PC-9 (cell line): ENCODE measurements at regions not wholly inside any gene's neighbourhood (a gene's known extent, or its start where the extent isn't known, plus 50 kb on each side); places are given as distances from the start of the nearest gene placed in this dataset.

Source experiments
- BruUV-seq: library from RNA; stranded (reverse); fragments of 400-500 nt; replicated peaks from 2 replicates; lab custom pipeline; 2021; lab: Mats Ljungman, UMichigan
- CTCF ChIA-PET: fragments of 300-600 bp; sonication (Branson Sonifier 250); formaldehyde crosslinking; loops from one replicate; lab custom pipeline; 2022; ENCODE audit warnings: antibody characterized with exemption; lab: Charles Lee
- POLR2A ChIA-PET: fragments of 300-600 bp; sonication (Branson Sonifier 250); formaldehyde crosslinking; loops from one replicate; lab custom pipeline; 2022; ENCODE audit warnings: antibody characterized with exemption; ENCODE audit not compliant: unreplicated experiment; lab: Charles Lee
- DNase-seq, 2 experiments: peaks; one replicate each; pipeline versions ENCODE4 v3.0.0 to v3.0.0-alpha.2; 2015 to 2022; ENCODE audit warnings: mixed read lengths in 1 of 2
- H2AFZ ChIP-seq: fragments of 200-600 bp; sonication (generic); 2 replicates; pipeline ENCODE4 v1.8.1; 2017; ENCODE audit warnings: antibody characterized with exemption
- H3F3A ChIP-seq: fragments of 200-600 bp; sonication (generic); 2 replicates; pipeline ENCODE4 v1.8.1; 2017; ENCODE audit warnings: antibody characterized with exemption, mild to moderate bottlenecking, low read depth; ENCODE audit not compliant: insufficient read depth
- H3K27ac ChIP-seq: fragments of 200-600 bp; sonication (generic); 2 replicates; pipeline ENCODE4 v1.6.1; 2016; ENCODE audit warnings: mixed run types
- H3K27me3 ChIP-seq: fragments of 200-600 bp; sonication (generic); 2 replicates; pipeline ENCODE4 v1.6.1; 2016; ENCODE audit warnings: low read depth, mixed run types; ENCODE audit not compliant: insufficient read depth
- H3K36me3 ChIP-seq: fragments of 200-600 bp; sonication (generic); 2 replicates; pipeline ENCODE4 v1.6.1; 2016; ENCODE audit warnings: low read depth, mixed run types
- H3K4me1 ChIP-seq: fragments of 200-600 bp; sonication (generic); replicated peaks from 2 replicates; pipeline ENCODE4 v1.6.1; 2016; ENCODE audit warnings: mixed run types; ENCODE audit not compliant: insufficient read depth
- H3K4me2 ChIP-seq: fragments of 200-600 bp; sonication (generic); 2 replicates; pipeline ENCODE4 v1.6.1; 2017; ENCODE audit warnings: mixed run types
- H3K4me3 ChIP-seq: fragments of 200-600 bp; sonication (generic); 2 replicates; pipeline ENCODE4 v1.6.1; 2016; ENCODE audit warnings: mixed run types
- H3K79me2 ChIP-seq: fragments of 200-600 bp; sonication (generic); 2 replicates; pipeline ENCODE4 v1.6.1; 2017; ENCODE audit warnings: low read depth, mixed run types
- H3K9me2 ChIP-seq: fragments of 200-600 bp; sonication (generic); 2 replicates; pipeline ENCODE4 v1.8.1; 2017; ENCODE audit warnings: mild to moderate bottlenecking; ENCODE audit not compliant: insufficient read depth
- H3K9me3 ChIP-seq: fragments of 200-600 bp; sonication (generic); 2 replicates; pipeline ENCODE4 v1.8.1; 2016; ENCODE audit warnings: low read depth; ENCODE audit not compliant: insufficient read depth
- H4K20me1 ChIP-seq: fragments of 200-600 bp; sonication (generic); 2 replicates; pipeline ENCODE4 v1.8.1; 2017; ENCODE audit not compliant: insufficient read depth
- EZH2 ChIP-seq: fragments of 200-600 bp; sonication (generic); IDR thresholded peaks from 2 replicates; pipeline ENCODE4 v1.8.0; 2017; ENCODE audit warnings: antibody characterized with exemption, low read depth
- intact Hi-C: fragments of 100-400 bp; cut with micrococcal nuclease; formaldehyde crosslinking; loops from one replicate; pipeline ENCODE4 v1.10.0; 2022; ENCODE audit not compliant: unreplicated experiment
- TF ChIP-seq, protein P1 (sequence below): fragments of 200-600 bp; sonication (generic); conservative IDR thresholded peaks from 2 replicates; pipeline ENCODE4 v1.6.1; 2017; ENCODE audit warnings: mixed run types, antibody characterized with exemption, mild to moderate bottlenecking, moderate library complexity

DNA sequence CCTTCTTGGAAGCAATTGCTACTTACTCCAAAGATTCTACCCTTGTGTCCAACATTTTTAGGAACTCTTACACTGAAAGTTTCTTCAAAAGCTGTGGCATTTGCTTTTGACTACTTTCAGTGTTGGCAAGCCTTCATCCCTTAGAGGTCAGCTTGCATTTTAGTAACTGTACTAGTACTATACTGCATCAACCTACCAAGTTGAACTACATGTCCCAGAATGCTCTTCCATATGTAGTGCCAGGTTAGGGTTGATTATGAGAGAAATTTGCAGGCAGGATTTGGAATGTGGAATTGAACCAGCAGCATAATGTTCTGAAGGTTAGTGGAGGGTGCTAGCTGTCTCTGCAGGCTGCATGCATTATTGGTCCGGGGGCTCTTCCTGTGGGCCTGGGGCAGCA is 189.9 kb upstream of the FOXN2 start:
- intact Hi-C loops, result no loop called here
- Histone ChIP-seq H4K20me1 (no peaks in the 10 kb centered on the region), H2AFZ (no peak overlapping the region), H3K9me2 (no peaks in the 10 kb centered on the region), H3F3A (0 out of 2 replicates have a peak, but pooled peaks cover 5% of the 10 kb centered on the region), H3K27me3 (no peaks in the 10 kb centered on the region), H3K4me2 (no peak overlapping the region), H3K27ac (no peak overlapping the region), H3K79me2 (no peaks in the 10 kb centered on the region), H3K4me3 (no peak overlapping the region), H3K9me3 (no peaks in the 10 kb centered on the region; the same call in 1 of the 2 replicates), H3K4me1 (peaks cover 7% of the 10 kb centered on the region; the same call in 1 of the 2 replicates), H3K36me3 (no peaks in the 10 kb centered on the region)
- no peak for DNase-seq
- ChIA-PET POLR2A (no interaction called here), CTCF (no interaction called here)
- no peak for TF ChIP-seq EZH2
- TF ChIP-seq, protein P1, sequence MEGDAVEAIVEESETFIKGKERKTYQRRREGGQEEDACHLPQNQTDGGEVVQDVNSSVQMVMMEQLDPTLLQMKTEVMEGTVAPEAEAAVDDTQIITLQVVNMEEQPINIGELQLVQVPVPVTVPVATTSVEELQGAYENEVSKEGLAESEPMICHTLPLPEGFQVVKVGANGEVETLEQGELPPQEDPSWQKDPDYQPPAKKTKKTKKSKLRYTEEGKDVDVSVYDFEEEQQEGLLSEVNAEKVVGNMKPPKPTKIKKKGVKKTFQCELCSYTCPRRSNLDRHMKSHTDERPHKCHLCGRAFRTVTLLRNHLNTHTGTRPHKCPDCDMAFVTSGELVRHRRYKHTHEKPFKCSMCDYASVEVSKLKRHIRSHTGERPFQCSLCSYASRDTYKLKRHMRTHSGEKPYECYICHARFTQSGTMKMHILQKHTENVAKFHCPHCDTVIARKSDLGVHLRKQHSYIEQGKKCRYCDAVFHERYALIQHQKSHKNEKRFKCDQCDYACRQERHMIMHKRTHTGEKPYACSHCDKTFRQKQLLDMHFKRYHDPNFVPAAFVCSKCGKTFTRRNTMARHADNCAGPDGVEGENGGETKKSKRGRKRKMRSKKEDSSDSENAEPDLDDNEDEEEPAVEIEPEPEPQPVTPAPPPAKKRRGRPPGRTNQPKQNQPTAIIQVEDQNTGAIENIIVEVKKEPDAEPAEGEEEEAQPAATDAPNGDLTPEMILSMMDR, result no peak
- no TSS peak for BruUV-seq

DNA sequence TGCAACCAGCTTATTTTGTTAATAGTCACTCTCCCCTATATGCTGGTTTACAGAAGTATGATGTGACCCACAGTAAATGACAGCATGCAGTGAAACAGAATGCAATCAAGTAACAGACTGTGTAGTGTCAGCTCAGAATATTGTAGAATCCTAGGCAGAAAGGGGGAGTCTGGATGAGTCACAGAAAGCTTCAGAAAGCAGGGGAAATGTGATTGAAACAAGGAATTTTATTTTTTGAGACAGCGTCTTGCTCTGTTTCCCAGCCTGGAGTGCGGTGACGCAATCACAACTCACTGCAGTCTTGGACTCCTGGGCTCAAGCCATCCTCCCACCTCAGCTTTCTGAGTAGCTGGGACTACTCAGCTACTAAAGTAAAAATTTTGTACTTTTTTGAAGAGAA is 188.3 kb upstream of the FOXN2 start:
- H3K27ac ChIP-seq, result no peak overlapping the region
- no peaks in the 10 kb centered on the region for H3K9me3 ChIP-seq
- no peaks in the 10 kb centered on the region for H3K27me3 ChIP-seq
- H2AFZ ChIP-seq, result no peak overlapping the region
- ChIA-PET CTCF (no interaction called here), POLR2A (no interaction called here)
- H3K4me3 ChIP-seq, result no peak overlapping the region
- 0 out of 2 replicates have a peak, but pooled peaks cover 5% of the 10 kb centered on the region for H3F3A ChIP-seq
- H3K4me1 ChIP-seq, result peaks cover under 1% of the 10 kb centered on the region; the same call in 1 of the 2 replicates
- intact Hi-C loops, result no loop called here
- TF ChIP-seq, protein P1, result no peak
- no peak for TF ChIP-seq EZH2
- H4K20me1 ChIP-seq, result no peaks in the 10 kb centered on the region
- no peak overlapping the region for H3K4me2 ChIP-seq
- no peaks in the 10 kb centered on the region for H3K9me2 ChIP-seq
- no peaks in the 10 kb centered on the region for H3K79me2 ChIP-seq
- DNase-seq, result no peak
- no TSS peak for BruUV-seq
- H3K36me3 ChIP-seq, result no peaks in the 10 kb centered on the region

DNA sequence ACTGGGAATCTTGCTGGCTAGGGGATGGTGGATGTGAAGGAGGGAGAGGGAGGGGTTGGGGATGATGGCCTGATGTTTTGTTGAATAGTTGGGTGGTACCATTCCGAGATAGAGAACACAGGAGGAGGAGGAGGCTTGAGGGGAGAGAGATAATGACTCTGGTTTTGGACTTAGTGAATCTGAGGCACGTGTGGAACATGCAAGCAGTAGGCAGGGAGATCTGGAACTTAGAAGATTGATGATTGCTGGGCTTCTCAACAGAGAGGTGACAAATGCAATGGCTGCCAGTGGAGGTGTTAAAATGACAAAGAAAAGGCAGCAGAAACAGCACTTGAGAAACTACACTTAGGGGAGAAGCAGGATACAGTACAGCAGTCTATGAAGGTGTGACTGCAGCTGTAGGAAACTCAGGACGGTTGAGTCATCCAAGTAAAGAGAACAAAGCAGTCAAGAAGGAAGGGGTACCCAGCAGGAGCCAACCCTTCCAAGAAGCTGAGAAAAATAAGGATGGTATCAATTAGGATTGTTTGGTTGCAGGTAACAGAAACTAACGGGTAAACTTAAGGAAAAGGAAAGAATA is 186.8 kb upstream of the FOXN2 start:
- no peaks in the 10 kb centered on the region for H3K9me3 ChIP-seq
- CTCF ChIA-PET, result no interaction called here
- no peak overlapping the region for H2AFZ ChIP-seq
- BruUV-seq, result no TSS peak
- 0 out of 2 replicates have a peak, but pooled peaks cover 5% of the 10 kb centered on the region for H3F3A ChIP-seq
- no peak overlapping the region for H3K4me3 ChIP-seq
- no peaks in the 10 kb centered on the region for H3K9me2 ChIP-seq
- POLR2A ChIA-PET, result no interaction called here
- H4K20me1 ChIP-seq, result no peaks in the 10 kb centered on the region
- no peaks in the 10 kb centered on the region for H3K4me1 ChIP-seq
- H3K27me3 ChIP-seq, result no peaks in the 10 kb centered on the region
- intact Hi-C loops, result no loop called here
- H3K4me2 ChIP-seq, result no peak overlapping the region
- TF ChIP-seq, protein P1, result no peak
- no peak for TF ChIP-seq EZH2
- H3K79me2 ChIP-seq, result no peaks in the 10 kb centered on the region
- no peaks in the 10 kb centered on the region for H3K36me3 ChIP-seq
- no peak for DNase-seq
- H3K27ac ChIP-seq, result no peak overlapping the region
